H9 (cell line): ENCODE measurements at regions not wholly inside any gene's neighbourhood (a gene's known extent, or its start where the extent isn't known, plus 50 kb on each side); places are given as distances from the start of the nearest gene placed in this dataset.

Source experiments
- DNase-seq: peaks from one replicate; pipeline ENCODE4 v3.0.0-alpha.2; 2017
- H2AFZ ChIP-seq: one replicate; pipeline ENCODE4 v1.6.1; 2013; ENCODE audit warnings: mild to moderate bottlenecking, low read length, control low read depth, moderate library complexity
- H2AK5ac ChIP-seq: 2 replicates; pipeline ENCODE4 v1.6.1; 2013; ENCODE audit warnings: low read length, control low read depth, mixed read lengths; ENCODE audit not compliant: insufficient read length
- H2BK120ac ChIP-seq: one replicate; pipeline ENCODE4 v1.6.1; 2013; ENCODE audit warnings: low read depth, mild to moderate bottlenecking, low read length, control low read depth, inconsistent platforms; ENCODE audit not compliant: poor library complexity, severe bottlenecking
- H2BK12ac ChIP-seq: 2 replicates; pipeline ENCODE4 v1.6.1; 2013; ENCODE audit warnings: low read length, control low read depth, mixed read lengths, low read depth; ENCODE audit not compliant: insufficient read length
- H2BK15ac ChIP-seq: 2 replicates; pipeline ENCODE4 v1.6.1; 2013; ENCODE audit warnings: low read depth, low read length, control low read depth
- H2BK20ac ChIP-seq: one replicate; pipeline ENCODE4 v1.6.1; 2013; ENCODE audit warnings: low read depth, mild to moderate bottlenecking, low read length, control low read depth, inconsistent platforms; ENCODE audit not compliant: poor library complexity, severe bottlenecking
- H2BK5ac ChIP-seq: 2 replicates; pipeline ENCODE4 v1.6.1; 2013; ENCODE audit warnings: low read length, control low read depth, mixed read lengths; ENCODE audit not compliant: insufficient read length
- H3K14ac ChIP-seq: 2 replicates; pipeline ENCODE4 v1.6.1; 2013; ENCODE audit warnings: low read length, control low read depth; ENCODE audit not compliant: insufficient read depth
- H3K18ac ChIP-seq: 2 replicates; pipeline ENCODE4 v1.6.1; 2013; ENCODE audit warnings: low read depth, mild to moderate bottlenecking, mixed read lengths, low read length, control low read depth; ENCODE audit not compliant: insufficient read length
- H3K23ac ChIP-seq: 2 replicates; pipeline ENCODE4 v1.6.1; 2013; ENCODE audit warnings: low read length, control low read depth, mixed read lengths, low read depth; ENCODE audit not compliant: insufficient read length
- H3K23me2 ChIP-seq: 2 replicates; pipeline ENCODE4 v1.6.1; 2013; ENCODE audit warnings: low read depth, mild to moderate bottlenecking, mixed read lengths, low read length, control low read depth; ENCODE audit not compliant: insufficient read length, poor library complexity, severe bottlenecking
- H3K27ac ChIP-seq: 2 replicates; pipeline ENCODE4 v1.5.1; 2013; ENCODE audit warnings: low read length, control low read depth, mixed read lengths, low read depth; ENCODE audit not compliant: insufficient read length
- H3K27me3 ChIP-seq: 2 replicates; pipeline ENCODE4 v1.6.1; 2013; ENCODE audit warnings: low read length, control low read depth, inconsistent platforms; ENCODE audit not compliant: insufficient read depth
- H3K4ac ChIP-seq: 2 replicates; pipeline ENCODE4 v1.6.1; 2013; ENCODE audit warnings: low read depth, mild to moderate bottlenecking, control low read depth, inconsistent platforms, low read length, moderate library complexity
- H3K4me1 ChIP-seq: 2 replicates; pipeline ENCODE4 v1.6.1; 2013; ENCODE audit warnings: low read length, control low read depth, inconsistent platforms; ENCODE audit not compliant: insufficient read depth
- H3K4me2 ChIP-seq: 2 replicates; pipeline ENCODE4 v1.6.1; 2013; ENCODE audit warnings: low read length, control low read depth, mixed read lengths; ENCODE audit not compliant: insufficient read length, insufficient read depth
- H3K56ac ChIP-seq: 2 replicates; pipeline ENCODE4 v1.6.1; 2013; ENCODE audit warnings: low read depth, mild to moderate bottlenecking, mixed read lengths, low read length, control low read depth; ENCODE audit not compliant: insufficient read length
- H3K79me1 ChIP-seq: 2 replicates; pipeline ENCODE4 v1.6.1; 2013; ENCODE audit warnings: low read depth, mild to moderate bottlenecking, moderate library complexity, low read length, control low read depth, inconsistent platforms; ENCODE audit not compliant: insufficient read depth, poor library complexity, severe bottlenecking
- H3K79me2 ChIP-seq: 2 replicates; pipeline ENCODE4 v1.6.1; 2013; ENCODE audit warnings: low read length, control low read depth, inconsistent platforms; ENCODE audit not compliant: insufficient read depth
- H3K9ac ChIP-seq: 2 replicates; pipeline ENCODE4 v1.6.1; 2013; ENCODE audit warnings: low read length, control low read depth, mixed read lengths; ENCODE audit not compliant: insufficient read length; ENCODE audit errors: extremely low read depth
- H3K9me3 ChIP-seq: one replicate; pipeline ENCODE4 v1.6.1; 2013; ENCODE audit warnings: low read depth, low read length, inconsistent platforms; ENCODE audit not compliant: control insufficient read depth
- H3T11ph ChIP-seq: one replicate; pipeline ENCODE4 v1.6.1; 2013; ENCODE audit warnings: mild to moderate bottlenecking, low read length, control low read depth, inconsistent platforms
- H4K20me1 ChIP-seq: one replicate; pipeline ENCODE4 v1.6.1; 2013; ENCODE audit not compliant: control insufficient read depth, insufficient read length, insufficient read depth
- H4K5ac ChIP-seq: 2 replicates; pipeline ENCODE4 v1.6.1; 2013; ENCODE audit warnings: low read depth, mild to moderate bottlenecking, mixed read lengths, low read length, control low read depth; ENCODE audit not compliant: insufficient read length
- H4K8ac ChIP-seq: replicated peaks from 2 replicates; pipeline ENCODE4 v1.6.1; 2013; ENCODE audit warnings: low read length, control low read depth, mixed read lengths, low read depth; ENCODE audit not compliant: insufficient read length
- H4K91ac ChIP-seq: 2 replicates; pipeline ENCODE4 v1.6.1; 2013; ENCODE audit warnings: low read depth, mild to moderate bottlenecking, moderate library complexity, mixed read lengths, low read length, control low read depth; ENCODE audit not compliant: insufficient read length
- H3K27ac Mint-ChIP-seq, 3 experiments: 2 replicates in 2 of 3; 3 replicates in 1 of 3; pipeline ENCODE4 v1.8.0; 2020 to 2021; ENCODE audit warnings: mixed read lengths in 3 of 3, mild to moderate bottlenecking in 1 of 3, moderate library complexity in 1 of 3
- H3K27me3 Mint-ChIP-seq: 2 replicates; pipeline ENCODE4 v1.8.0; 2021; ENCODE audit warnings: low read depth, mild to moderate bottlenecking, moderate library complexity, mixed read lengths
- H3K36me3 Mint-ChIP-seq, 3 experiments: 2 replicates in 2 of 3; 3 replicates in 1 of 3; pipeline ENCODE4 v1.8.0; 2020 to 2021; ENCODE audit warnings: low read depth in 3 of 3, mixed read lengths in 3 of 3; ENCODE audit not compliant: insufficient read depth in 1 of 3
- H3K4me1 Mint-ChIP-seq, 2 experiments: 2 replicates each; pipeline ENCODE4 v1.8.0; 2020; ENCODE audit warnings: mixed read lengths in 2 of 2
- H3K4me3 Mint-ChIP-seq, 2 experiments: 2 replicates in 1 of 2; 3 replicates in 1 of 2; pipeline ENCODE4 v1.8.0; 2020 to 2021; ENCODE audit warnings: mild to moderate bottlenecking in 2 of 2, mixed read lengths in 2 of 2, moderate library complexity in 1 of 2
- H3K9me3 Mint-ChIP-seq, 2 experiments: 2 replicates in 1 of 2; 3 replicates in 1 of 2; pipeline ENCODE4 v1.8.0; 2020; ENCODE audit warnings: mild to moderate bottlenecking in 2 of 2, mixed read lengths in 2 of 2, moderate library complexity in 1 of 2
- WGBS: extraction: QIAGEN DNeasy Blood & Tissue Kit; methylation state at CpG from one replicate; pipeline ENCODE4 v1.1.7; 2013; ENCODE audit warnings: missing lambda C conversion rate, low lambda C conversion rate, mixed read lengths; ENCODE audit not compliant: insufficient read length; ENCODE audit errors: extremely low coverage; 5-methylcytosine and 5-hydroxymethylcytosine counted together
- TF ChIP-seq, protein P1 (sequence below): fragments of 200-600 bp; sonication (generic); conservative IDR thresholded peaks from 3 replicates; pipeline ENCODE4 v1.8.0; 2021; ENCODE audit warnings: antibody characterized with exemption, mild to moderate bottlenecking

DNA sequence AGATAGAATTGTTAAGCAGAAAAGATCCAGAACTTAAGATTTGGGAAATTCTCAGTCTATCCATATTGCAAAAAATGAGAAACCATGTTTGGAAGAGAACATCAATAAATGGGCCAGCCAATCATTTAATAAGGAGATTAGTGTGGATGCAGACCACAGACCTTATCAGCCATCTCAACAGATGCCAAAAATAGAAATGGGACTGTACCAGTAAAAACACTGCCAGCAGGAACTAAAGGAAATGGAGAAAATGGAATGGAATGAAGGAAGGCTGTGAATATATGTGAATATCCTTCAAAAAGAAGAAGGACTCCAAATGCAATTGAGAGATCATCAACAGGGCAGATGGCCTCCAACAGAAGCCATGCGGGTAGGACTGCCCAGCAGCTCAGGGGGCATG is 52.7 kb upstream of the ZNF618 start:
- no peak overlapping the region for H3T11ph ChIP-seq
- no peaks in the 10 kb centered on the region for H3K4me1 ChIP-seq
- H2AFZ ChIP-seq, result no peak overlapping the region
- H2BK120ac ChIP-seq, result no peak overlapping the region
- H3K27me3 ChIP-seq, result no peaks in the 10 kb centered on the region
- no peaks in the 10 kb centered on the region for H3K79me1 ChIP-seq
- Mint-ChIP-seq H3K4me1 (no peaks in the 10 kb centered on the region), H3K27me3 (peaks cover 15% of the 10 kb centered on the region), H3K36me3 (no peaks in the 10 kb centered on the region), H3K9me3 (peaks cover 0 to 1% of the 10 kb centered on the region in 2 experiments; a peak in 3 of 5 replicates), H3K27ac (no peak overlapping the region), H3K4me3 (no peak overlapping the region)
- no peak overlapping the region for H3K23ac ChIP-seq
- WGBS, result no CpG with 5 or more reads among the region's 1 CpG
- TF ChIP-seq, protein P1, sequence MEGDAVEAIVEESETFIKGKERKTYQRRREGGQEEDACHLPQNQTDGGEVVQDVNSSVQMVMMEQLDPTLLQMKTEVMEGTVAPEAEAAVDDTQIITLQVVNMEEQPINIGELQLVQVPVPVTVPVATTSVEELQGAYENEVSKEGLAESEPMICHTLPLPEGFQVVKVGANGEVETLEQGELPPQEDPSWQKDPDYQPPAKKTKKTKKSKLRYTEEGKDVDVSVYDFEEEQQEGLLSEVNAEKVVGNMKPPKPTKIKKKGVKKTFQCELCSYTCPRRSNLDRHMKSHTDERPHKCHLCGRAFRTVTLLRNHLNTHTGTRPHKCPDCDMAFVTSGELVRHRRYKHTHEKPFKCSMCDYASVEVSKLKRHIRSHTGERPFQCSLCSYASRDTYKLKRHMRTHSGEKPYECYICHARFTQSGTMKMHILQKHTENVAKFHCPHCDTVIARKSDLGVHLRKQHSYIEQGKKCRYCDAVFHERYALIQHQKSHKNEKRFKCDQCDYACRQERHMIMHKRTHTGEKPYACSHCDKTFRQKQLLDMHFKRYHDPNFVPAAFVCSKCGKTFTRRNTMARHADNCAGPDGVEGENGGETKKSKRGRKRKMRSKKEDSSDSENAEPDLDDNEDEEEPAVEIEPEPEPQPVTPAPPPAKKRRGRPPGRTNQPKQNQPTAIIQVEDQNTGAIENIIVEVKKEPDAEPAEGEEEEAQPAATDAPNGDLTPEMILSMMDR, result no peak
- no peak overlapping the region for H2BK15ac ChIP-seq
- H3K56ac ChIP-seq, result no peak overlapping the region
- H3K4me2 ChIP-seq, result no peak overlapping the region
- no peak overlapping the region for H4K8ac ChIP-seq
- H4K91ac ChIP-seq, result no peak overlapping the region
- H3K9me3 ChIP-seq, result no peaks in the 10 kb centered on the region
- no peaks in the 10 kb centered on the region for H4K20me1 ChIP-seq
- no peak overlapping the region for H2AK5ac ChIP-seq
- no peak overlapping the region for H3K14ac ChIP-seq
- no peak overlapping the region for H3K9ac ChIP-seq
- no peak overlapping the region for H4K5ac ChIP-seq
- no peaks in the 10 kb centered on the region for H3K79me2 ChIP-seq
- H3K18ac ChIP-seq, result no peak overlapping the region
- DNase-seq, result no peak
- no peak overlapping the region for H2BK5ac ChIP-seq
- no peaks in the 10 kb centered on the region for H3K23me2 ChIP-seq
- no peak overlapping the region for H2BK20ac ChIP-seq
- H2BK12ac ChIP-seq, result no peak overlapping the region
- H3K27ac ChIP-seq, result no peak overlapping the region
- H3K4ac ChIP-seq, result no peak overlapping the region
